Peyer's patch (tissue), 4 donors: ENCODE measurements at regions not wholly inside any gene's neighbourhood (a gene's known extent, or its start where the extent isn't known, plus 50 kb on each side); places are given as distances from the start of the nearest gene placed in this dataset.

Experiments
- DNase-seq, 3 donors: peaks; one replicate each; pipeline ENCODE4 v3.0.0-alpha.2; 2017 to 2019
- H3K27ac ChIP-seq, 4 donors: fragments of 200-600 bp; sonication (generic); one replicate each; pipeline ENCODE4 v1.5.1; 2016 to 2019
- H3K27me3 ChIP-seq, 2 donors: fragments of 200-600 bp; sonication (generic); one replicate each; pipeline ENCODE4 v1.5.1; 2019
- H3K36me3 ChIP-seq, 3 donors: fragments of 200-600 bp; sonication (generic); one replicate each; pipeline ENCODE4 v1.5.1; 2016 to 2019
- H3K4me1 ChIP-seq, 4 donors: fragments of 200-600 bp; sonication (generic); one replicate each; pipeline ENCODE4 v1.5.1; 2016 to 2019
- H3K4me3 ChIP-seq, 4 donors: fragments of 200-600 bp; sonication (generic); 1 replicate in 3 of 4; 2 replicates in 1 of 4; pipeline ENCODE4 v1.5.1; 2016 to 2019; ENCODE audit warnings: mild to moderate bottlenecking in 1 of 4
- H3K9me3 ChIP-seq, 4 donors: fragments of 200-600 bp; sonication (generic); one replicate each; pipeline ENCODE4 v1.5.1; 2016 to 2019; ENCODE audit warnings: mild to moderate bottlenecking in 1 of 4
- POLR2A ChIP-seq, 2 donors: fragments of 450-650 bp; IDR thresholded peaks; one replicate each; pipeline ENCODE4 v1.5.1; 2017; ENCODE audit warnings: antibody characterized with exemption in 2 of 2, mild to moderate bottlenecking in 2 of 2, moderate library complexity in 2 of 2
- TF ChIP-seq, protein P1 (sequence below), 6 experiments: fragments of 450-650 bp in 4 of 6; fragments of 200-600 bp in 2 of 6; sonication (generic) in 1 of 6; IDR thresholded peaks; one replicate each; pipeline ENCODE4 v1.5.1; 2017 to 2019; ENCODE audit warnings: antibody characterized with exemption in 6 of 6, mild to moderate bottlenecking in 3 of 6, moderate library complexity in 1 of 6

DNA sequence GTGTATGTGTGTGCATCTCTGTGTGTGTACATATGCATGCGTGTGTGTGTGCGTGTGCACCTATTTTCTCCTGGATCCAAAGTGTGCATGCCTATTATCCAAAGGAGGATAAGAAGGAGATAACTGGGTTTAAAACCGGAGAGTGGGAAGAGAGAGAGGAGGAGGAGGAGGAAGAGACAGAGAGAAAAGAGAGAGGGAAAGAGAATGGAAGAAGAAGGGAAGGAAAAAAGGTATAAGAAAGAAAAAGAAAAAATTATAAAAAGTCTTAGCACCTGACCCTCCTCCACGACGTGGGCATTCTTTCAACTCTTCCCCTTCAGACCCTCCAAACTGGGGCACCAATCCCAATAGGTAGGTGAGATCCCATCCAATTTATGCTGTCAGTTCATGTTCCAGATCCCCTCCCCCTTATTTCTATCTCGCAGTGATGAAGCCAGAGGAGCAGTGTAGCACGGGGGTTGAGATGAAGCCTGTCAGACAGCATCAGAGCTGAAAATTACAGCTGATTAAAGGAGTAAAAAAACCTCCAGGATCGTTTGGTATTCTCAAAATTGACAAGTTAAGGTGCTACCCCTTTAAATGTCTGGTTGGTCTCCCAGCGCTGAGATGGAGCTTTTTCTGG is 386.7 kb upstream of the ATP5MC3 start:
- H3K27ac ChIP-seq, result no peak overlapping the region
- H3K9me3 ChIP-seq, result no peaks in the 10 kb centered on the region
- H3K4me3 ChIP-seq, result no peak overlapping the region
- DNase-seq, result no peak
- TF ChIP-seq POLR2A (IDR thresholded peaks at IDR 0.05), result no peak
- TF ChIP-seq, protein P1, sequence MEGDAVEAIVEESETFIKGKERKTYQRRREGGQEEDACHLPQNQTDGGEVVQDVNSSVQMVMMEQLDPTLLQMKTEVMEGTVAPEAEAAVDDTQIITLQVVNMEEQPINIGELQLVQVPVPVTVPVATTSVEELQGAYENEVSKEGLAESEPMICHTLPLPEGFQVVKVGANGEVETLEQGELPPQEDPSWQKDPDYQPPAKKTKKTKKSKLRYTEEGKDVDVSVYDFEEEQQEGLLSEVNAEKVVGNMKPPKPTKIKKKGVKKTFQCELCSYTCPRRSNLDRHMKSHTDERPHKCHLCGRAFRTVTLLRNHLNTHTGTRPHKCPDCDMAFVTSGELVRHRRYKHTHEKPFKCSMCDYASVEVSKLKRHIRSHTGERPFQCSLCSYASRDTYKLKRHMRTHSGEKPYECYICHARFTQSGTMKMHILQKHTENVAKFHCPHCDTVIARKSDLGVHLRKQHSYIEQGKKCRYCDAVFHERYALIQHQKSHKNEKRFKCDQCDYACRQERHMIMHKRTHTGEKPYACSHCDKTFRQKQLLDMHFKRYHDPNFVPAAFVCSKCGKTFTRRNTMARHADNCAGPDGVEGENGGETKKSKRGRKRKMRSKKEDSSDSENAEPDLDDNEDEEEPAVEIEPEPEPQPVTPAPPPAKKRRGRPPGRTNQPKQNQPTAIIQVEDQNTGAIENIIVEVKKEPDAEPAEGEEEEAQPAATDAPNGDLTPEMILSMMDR (IDR thresholded peaks at IDR 0.05), result no peak
- H3K4me1 ChIP-seq, result no peaks in the 10 kb centered on the region
- H3K36me3 ChIP-seq, result no peaks in the 10 kb centered on the region
- H3K27me3 ChIP-seq, result no peaks in the 10 kb centered on the region

GRCh38 chr2:175567435-175568061 is 386.0 kb upstream of the ATP5MC3 start:
- no peaks in the 10 kb centered on the region for H3K27me3 ChIP-seq
- no peak overlapping the region for H3K27ac ChIP-seq
- no peaks in the 10 kb centered on the region for H3K9me3 ChIP-seq
- no peak for DNase-seq
- no peaks in the 10 kb centered on the region for H3K36me3 ChIP-seq
- TF ChIP-seq, protein P1 (IDR thresholded peaks at IDR 0.05), result no peak
- TF ChIP-seq POLR2A (IDR thresholded peaks at IDR 0.05), result no peak
- H3K4me3 ChIP-seq, result peak overlapping the region in 1 of 4 donors; percentile 17
- no peaks in the 10 kb centered on the region for H3K4me1 ChIP-seq

GRCh38 chr2:175560521-175561169 is 379.1 kb upstream of the ATP5MC3 start:
- DNase-seq, result no peak
- Histone ChIP-seq H3K27ac (no peak overlapping the region), H3K4me1 (no peaks in the 10 kb centered on the region), H3K9me3 (no peaks in the 10 kb centered on the region), H3K36me3 (no peaks in the 10 kb centered on the region), H3K4me3 (no peak overlapping the region), H3K27me3 (no peaks in the 10 kb centered on the region)
- no peak for TF ChIP-seq POLR2A (IDR thresholded peaks at IDR 0.05)
- TF ChIP-seq, protein P1 (IDR thresholded peaks at IDR 0.05), result no peak

DNA sequence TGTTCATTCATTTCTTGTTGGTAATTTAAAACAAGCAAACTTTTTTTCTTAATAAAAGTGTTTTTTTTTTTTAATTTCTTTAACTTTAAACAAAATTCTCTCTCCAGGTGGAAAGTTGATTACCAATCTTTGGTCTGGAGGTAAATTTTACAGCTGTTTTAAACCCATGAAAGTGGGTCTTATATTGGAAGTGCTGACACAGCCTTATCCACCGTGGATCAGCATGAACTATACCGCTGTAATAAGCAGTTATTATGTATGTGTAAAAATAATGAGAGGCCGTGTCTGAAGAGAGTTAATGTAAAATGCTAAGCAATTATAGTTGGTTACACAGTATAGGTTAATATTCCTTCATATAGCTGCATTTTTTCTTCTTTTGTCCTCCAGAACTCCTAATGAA is 378.1 kb upstream of the ATP5MC3 start:
- H3K36me3 ChIP-seq, result no peaks in the 10 kb centered on the region
- no peaks in the 10 kb centered on the region for H3K27me3 ChIP-seq
- no peaks in the 10 kb centered on the region for H3K9me3 ChIP-seq
- no peaks in the 10 kb centered on the region for H3K4me1 ChIP-seq
- TF ChIP-seq, protein P1 (IDR thresholded peaks at IDR 0.05), result no peak
- TF ChIP-seq POLR2A (IDR thresholded peaks at IDR 0.05), result no peak
- DNase-seq, result no peak
- H3K4me3 ChIP-seq, result no peak overlapping the region
- H3K27ac ChIP-seq, result no peak overlapping the region

DNA sequence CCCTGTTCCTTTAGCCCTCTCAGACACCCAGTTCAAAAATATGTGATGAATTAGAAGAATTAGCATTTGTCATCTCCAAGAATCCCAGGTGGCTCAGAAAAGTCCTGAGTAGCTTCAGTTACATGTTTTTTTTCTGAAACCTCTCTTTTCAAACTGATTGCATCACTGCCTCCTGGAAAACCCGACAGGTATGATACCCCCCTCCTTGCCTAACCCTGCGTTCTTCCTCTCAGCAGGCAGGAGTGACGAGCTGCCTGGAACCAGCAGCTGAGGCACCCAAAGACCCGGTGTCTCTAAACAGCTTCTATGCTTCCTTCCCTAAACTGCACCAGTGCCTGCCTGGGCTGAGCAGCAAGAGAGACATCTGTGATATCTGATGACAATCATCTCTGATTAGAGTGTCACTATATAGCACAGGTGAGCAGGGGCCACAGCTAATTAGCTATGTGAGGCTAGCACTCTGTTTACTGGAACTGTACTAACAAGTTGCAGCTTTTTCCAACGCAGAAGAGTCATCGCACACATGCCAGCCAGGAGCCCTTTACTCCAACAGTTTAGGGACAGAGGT is 376.4 kb upstream of the ATP5MC3 start:
- no peaks in the 10 kb centered on the region for H3K4me1 ChIP-seq
- H3K27me3 ChIP-seq, result no peaks in the 10 kb centered on the region
- H3K27ac ChIP-seq, result no peak overlapping the region
- no peaks in the 10 kb centered on the region for H3K9me3 ChIP-seq
- no peak for DNase-seq
- TF ChIP-seq, protein P1 (IDR thresholded peaks at IDR 0.05), result no peak
- TF ChIP-seq POLR2A (IDR thresholded peaks at IDR 0.05), result no peak
- no peaks in the 10 kb centered on the region for H3K36me3 ChIP-seq
- no peak overlapping the region for H3K4me3 ChIP-seq
